DMS 273 (cell line): ENCODE measurements at regions not wholly inside any gene's neighbourhood (a gene's known extent, or its start where the extent isn't known, plus 50 kb on each side); places are given as distances from the start of the nearest gene placed in this dataset.
A peak's percentile ranks its signal among the peaks of the same experiment; 100 is the strongest.
"Not testable (repeated sequence)": the region's sequence is repeated elsewhere in the genome, so short reads cannot be mapped to it uniquely, and the experiment has no call there.

ENCODE experiments used
- DNase-seq: peaks from one replicate; lab custom pipeline; 2025; ENCODE audit not compliant: unreplicated experiment; lab: John Stamatoyannopoulos, UW

GRCh38 chr11:83403691-83404389, 117.7 kb upstream of the CCDC90B start:
- peak; percentile 5 for DNase-seq

- no peak for DNase-seq
Observed at GRCh38 chr11:83401506-83402225, 115.5 kb upstream of the CCDC90B start.

GRCh38 chr11:83394331-83394730, 108.2 kb upstream of the CCDC90B start:
- no peak for DNase-seq

- peak; percentile 10 for DNase-seq
Observed at GRCh38 chr11:83392556-83392955, 106.4 kb upstream of the CCDC90B start.

GRCh38 chr11:83389975-83390374, 103.8 kb upstream of the CCDC90B start:
- no peak for DNase-seq

GRCh38 chr11:83383838-83384237, 97.7 kb upstream of the CCDC90B start:
- DNase-seq: not testable (repeated sequence)

GRCh38 chr11:83374311-83374710, 88.1 kb upstream of the CCDC90B start:
- no peak for DNase-seq

GRCh38 chr11:83371489-83371888, 85.3 kb upstream of the CCDC90B start:
- no peak for DNase-seq

GRCh38 chr11:83367745-83368144, 81.6 kb upstream of the CCDC90B start:
- no peak for DNase-seq

GRCh38 chr11:83364500-83365045, 78.4 kb upstream of the CCDC90B start:
- DNase-seq: no peak

- no peak for DNase-seq
Observed at GRCh38 chr11:83363312-83363711, 77.1 kb upstream of the CCDC90B start.

- no peak for DNase-seq
Observed at GRCh38 chr11:83361831-83362230, 75.7 kb upstream of the CCDC90B start.

- peak; percentile 3 for DNase-seq
Observed at GRCh38 chr11:83355391-83355790, 69.2 kb upstream of the CCDC90B start.

GRCh38 chr11:83350187-83350586, 64.0 kb upstream of the CCDC90B start:
- no peak for DNase-seq

- peak; percentile 49 for DNase-seq
Observed at GRCh38 chr11:83349296-83349695, 63.1 kb upstream of the CCDC90B start.

- not testable (repeated sequence) for DNase-seq
Observed at GRCh38 chr11:83346706-83347105, 60.5 kb upstream of the CCDC90B start.

- DNase-seq: not testable (repeated sequence)
Observed at GRCh38 chr11:83344521-83344920, 58.4 kb upstream of the CCDC90B start.

GRCh38 chr11:83336993-83337392, 50.8 kb upstream of the CCDC90B start:
- no peak for DNase-seq
